ENCODE measurements at regions not wholly inside any gene's neighbourhood (a gene's known extent, or its start where the extent isn't known, plus 50 kb on each side); places are given as distances from the start of the nearest gene placed in this dataset.

DNA sequence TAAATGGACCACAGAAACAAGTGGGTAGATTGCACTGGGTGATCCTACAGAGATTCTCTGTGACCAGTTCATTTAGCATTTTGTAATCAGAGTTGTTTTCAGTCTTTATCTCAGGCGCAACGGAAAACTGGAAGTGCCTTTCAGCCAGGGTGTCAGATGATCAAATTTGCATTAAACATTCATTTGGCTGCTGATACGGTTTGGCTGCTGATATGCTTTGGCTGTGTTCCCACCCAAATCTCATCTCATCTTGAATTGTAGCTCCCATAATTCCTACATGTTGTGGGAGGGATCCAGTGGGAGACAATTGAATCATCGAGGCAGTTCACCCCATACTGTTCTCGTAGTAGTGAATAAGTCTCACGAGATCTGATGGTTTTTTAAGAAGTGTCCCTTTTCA lies 1396.1 kb upstream of the TMEFF2 start:
- TF ChIP-seq, protein P1, sequence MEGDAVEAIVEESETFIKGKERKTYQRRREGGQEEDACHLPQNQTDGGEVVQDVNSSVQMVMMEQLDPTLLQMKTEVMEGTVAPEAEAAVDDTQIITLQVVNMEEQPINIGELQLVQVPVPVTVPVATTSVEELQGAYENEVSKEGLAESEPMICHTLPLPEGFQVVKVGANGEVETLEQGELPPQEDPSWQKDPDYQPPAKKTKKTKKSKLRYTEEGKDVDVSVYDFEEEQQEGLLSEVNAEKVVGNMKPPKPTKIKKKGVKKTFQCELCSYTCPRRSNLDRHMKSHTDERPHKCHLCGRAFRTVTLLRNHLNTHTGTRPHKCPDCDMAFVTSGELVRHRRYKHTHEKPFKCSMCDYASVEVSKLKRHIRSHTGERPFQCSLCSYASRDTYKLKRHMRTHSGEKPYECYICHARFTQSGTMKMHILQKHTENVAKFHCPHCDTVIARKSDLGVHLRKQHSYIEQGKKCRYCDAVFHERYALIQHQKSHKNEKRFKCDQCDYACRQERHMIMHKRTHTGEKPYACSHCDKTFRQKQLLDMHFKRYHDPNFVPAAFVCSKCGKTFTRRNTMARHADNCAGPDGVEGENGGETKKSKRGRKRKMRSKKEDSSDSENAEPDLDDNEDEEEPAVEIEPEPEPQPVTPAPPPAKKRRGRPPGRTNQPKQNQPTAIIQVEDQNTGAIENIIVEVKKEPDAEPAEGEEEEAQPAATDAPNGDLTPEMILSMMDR (IDR thresholded peaks at IDR 0.05 in 4 of 5, conservative IDR thresholded peaks at IDR 0.05 in 1 of 5): no peak
- TF ChIP-seq POLR2A (IDR thresholded peaks at IDR 0.05): no peak
